BLaER1 treated with 17β-estradiol and CSF1 and Interleukin-3, amounts not matched to agents 10 nM and 100 nM (cell line): ENCODE measurements at regions not wholly inside any gene's neighbourhood (a gene's known extent, or its start where the extent isn't known, plus 50 kb on each side); places are given as distances from the start of the nearest gene placed in this dataset.
"Not testable (repeated sequence)": the region's sequence is repeated elsewhere in the genome, so short reads cannot be mapped to it uniquely, and the experiment has no call there.

ENCODE experiments used
- H3K27ac ChIP-seq, 11 experiments: shearing (Covaris generic); formaldehyde crosslinking; 2 replicates each; pipeline ENCODE4 v1.8.1; 2022
- H3K27me3 ChIP-seq, 11 experiments: shearing (Covaris generic); formaldehyde crosslinking; 2 replicates each; pipeline ENCODE4 v1.8.1; 2022
- H3K36me3 ChIP-seq, 11 experiments: shearing (Covaris generic); formaldehyde crosslinking; 2 replicates each; pipeline ENCODE4 v1.8.1; 2022
- H3K4me1 ChIP-seq, 10 experiments: shearing (Covaris generic); formaldehyde crosslinking; 2 replicates each; pipeline ENCODE4 v1.8.1; 2022
- H3K4me2 ChIP-seq, 11 experiments: shearing (Covaris generic); formaldehyde crosslinking; 2 replicates each; pipeline ENCODE4 v1.8.1; 2022
- H3K4me3 ChIP-seq, 10 experiments: shearing (Covaris generic); formaldehyde crosslinking; 2 replicates each; pipeline ENCODE4 v1.8.1; 2022
- H3K9ac ChIP-seq, 11 experiments: shearing (Covaris generic); formaldehyde crosslinking; 2 replicates each; pipeline ENCODE4 v1.8.1; 2022
- H3K9me3 ChIP-seq, 11 experiments: shearing (Covaris generic); formaldehyde crosslinking; replicated peaks in 1 of 11; 2 replicates each; pipeline ENCODE4 v1.8.1; 2022
- H4K20me1 ChIP-seq, 11 experiments: shearing (Covaris generic); formaldehyde crosslinking; 2 replicates each; pipeline ENCODE4 v1.8.1; 2022
- Cebpa-rat ChIP-seq, 11 experiments: shearing (Covaris generic); IDR thresholded peaks; 2 replicates each; pipeline ENCODE4 v1.8.1; 2022

GRCh38 chr5:91293131-91293530 lies 90.0 kb downstream of the ARRDC3 start:
- Histone ChIP-seq H3K4me1 (peaks cover 9 to 28% (median 17%) of the 10 kb centered on the region in 10 experiments), H3K36me3 (peaks cover 0 to under 1% (median 0%) of the 10 kb centered on the region in 11 experiments; a peak in 2 of 22 replicates), H3K27me3 (no peaks in the 10 kb centered on the region), H4K20me1 (no peaks in the 10 kb centered on the region), H3K27ac (peak overlapping the region in 8 of 11 experiments; percentile 60 to 81 (median 70); a peak in 15 of 22 replicates), H3K9me3 (no peaks in the 10 kb centered on the region), H3K4me2 (peak overlapping the region in 9 of 11 experiments; percentile 44 to 73 (median 66); a peak in 17 of 22 replicates), H3K9ac (peak overlapping the region in 7 of 11 experiments; percentile 23 to 68 (median 55); a peak in 10 of 22 replicates), H3K4me3 (no peak overlapping the region)
- peak in 6 of 11 experiments; percentile 45 to 87 (median 62); a peak in 8 of 22 replicates for TF ChIP-seq Cebpa-rat (IDR thresholded peaks at IDR 0.05)

GRCh38 chr5:91291628-91292569 lies 91.2 kb downstream of the ARRDC3 start:
- H4K20me1 ChIP-seq = no peaks in the 10 kb centered on the region
- no peak for TF ChIP-seq Cebpa-rat (IDR thresholded peaks at IDR 0.05)
- peak overlapping the region in 3 of 11 experiments; percentile 34 to 73 (median 47); a peak in 4 of 22 replicates for H3K4me2 ChIP-seq
- H3K27ac ChIP-seq = peak overlapping the region in 7 of 11 experiments; percentile 6 to 81 (median 50); a peak in 11 of 22 replicates
- H3K36me3 ChIP-seq = peaks cover 0 to 11% (median 0%) of the 10 kb centered on the region in 11 experiments; a peak in 3 of 22 replicates
- peaks cover 9 to 28% (median 17%) of the 10 kb centered on the region in 10 experiments for H3K4me1 ChIP-seq
- no peaks in the 10 kb centered on the region for H3K27me3 ChIP-seq
- H3K4me3 ChIP-seq = no peak overlapping the region
- H3K9me3 ChIP-seq = peaks cover 0 to 7% (median 0%) of the 10 kb centered on the region in 11 experiments; a peak in 3 of 22 replicates
- no peak overlapping the region for H3K9ac ChIP-seq

GRCh38 chr5:91288118-91288916 lies 94.8 kb downstream of the ARRDC3 start:
- H4K20me1 ChIP-seq = no peaks in the 10 kb centered on the region
- peaks cover 0 to 21% (median 0%) of the 10 kb centered on the region in 11 experiments; a peak in 4 of 22 replicates for H3K36me3 ChIP-seq
- no peaks in the 10 kb centered on the region for H3K27me3 ChIP-seq
- H3K27ac ChIP-seq = no peak overlapping the region
- H3K4me2 ChIP-seq = no peak overlapping the region
- no peak overlapping the region for H3K9ac ChIP-seq
- no peak overlapping the region for H3K4me3 ChIP-seq
- TF ChIP-seq Cebpa-rat (IDR thresholded peaks at IDR 0.05) = no peak
- H3K4me1 ChIP-seq = peaks cover 5 to 32% (median 7%) of the 10 kb centered on the region in 10 experiments; a peak in 19 of 20 replicates
- peaks cover 10 to 22% (median 18%) of the 10 kb centered on the region in 11 experiments for H3K9me3 ChIP-seq

GRCh38 chr5:91285062-91285461 lies 98.1 kb downstream of the ARRDC3 start:
- not testable (repeated sequence) for H3K27ac ChIP-seq, H4K20me1 ChIP-seq, H3K9ac ChIP-seq, H3K4me3 ChIP-seq, H3K27me3 ChIP-seq
- peaks cover 0 to 21% (median 0%) of the 10 kb centered on the region in 11 experiments; a peak in 4 of 22 replicates for H3K36me3 ChIP-seq
- peaks cover 11 to 49% (median 15%) of the 10 kb centered on the region in 10 experiments; a peak in 19 of 20 replicates for H3K4me1 ChIP-seq
- H3K4me2 ChIP-seq = peak overlapping the region in 1 of 11 experiments; percentile 89; a peak in 1 of 22 replicates
- H3K9me3 ChIP-seq = peaks cover 10 to 22% (median 18%) of the 10 kb centered on the region in 11 experiments

- peak overlapping the region in 2 of 11 experiments; percentile 60 to 94; a peak in 4 of 22 replicates for H3K27ac ChIP-seq
- H3K27me3 ChIP-seq = no peaks in the 10 kb centered on the region
- peaks cover 0 to 21% (median 0%) of the 10 kb centered on the region in 11 experiments; a peak in 4 of 22 replicates for H3K36me3 ChIP-seq
- H4K20me1 ChIP-seq = no peaks in the 10 kb centered on the region
- peak overlapping the region in 1 of 11 experiments; percentile 36; a peak in 1 of 22 replicates for H3K9ac ChIP-seq
- no peak overlapping the region for H3K4me3 ChIP-seq
- peaks cover 10 to 22% (median 18%) of the 10 kb centered on the region in 11 experiments for H3K9me3 ChIP-seq
- peaks cover 21 to 57% (median 26%) of the 10 kb centered on the region in 10 experiments; a peak in 19 of 20 replicates for H3K4me1 ChIP-seq
- peak overlapping the region in 2 of 11 experiments; percentile 85 to 89; a peak in 3 of 22 replicates for H3K4me2 ChIP-seq
- TF ChIP-seq Cebpa-rat (IDR thresholded peaks at IDR 0.05) = no peak
Measured at GRCh38 chr5:91283899-91284298, 99.2 kb downstream of the ARRDC3 start.

- H3K9ac ChIP-seq = 0 out of 22 replicates have a peak overlapping the region, but pooled peaks of 1 of the 11 experiments have one; percentile 36
- H3K27ac ChIP-seq = peak overlapping the region in 2 of 11 experiments; percentile 60 to 94; a peak in 3 of 22 replicates
Measured at GRCh38 chr5:91283326-91283725, 99.8 kb downstream of the ARRDC3 start.

GRCh38 chr5:91282210-91282609 lies 100.9 kb downstream of the ARRDC3 start:
- no peak overlapping the region for H3K4me3 ChIP-seq
- peaks cover 26 to 68% (median 29%) of the 10 kb centered on the region in 10 experiments; a peak in 19 of 20 replicates for H3K4me1 ChIP-seq
- peaks cover 10 to 20% (median 17%) of the 10 kb centered on the region in 11 experiments for H3K9me3 ChIP-seq
- H4K20me1 ChIP-seq = no peaks in the 10 kb centered on the region
- H3K27ac ChIP-seq = peak overlapping the region in 4 of 11 experiments; percentile 83 to 98 (median 95); a peak in 7 of 22 replicates
- no peak for TF ChIP-seq Cebpa-rat (IDR thresholded peaks at IDR 0.05)
- peak overlapping the region in 4 of 11 experiments; percentile 79 to 89 (median 86); a peak in 7 of 22 replicates for H3K4me2 ChIP-seq
- H3K36me3 ChIP-seq = peaks cover 0 to 11% (median 0%) of the 10 kb centered on the region in 11 experiments; a peak in 1 of 22 replicates
- no peaks in the 10 kb centered on the region for H3K27me3 ChIP-seq
- 0 out of 22 replicates have a peak overlapping the region, but pooled peaks of 1 of the 11 experiments have one; percentile 90 for H3K9ac ChIP-seq

More at GRCh38 chr5:91283326-91283725, 99.8 kb downstream of the ARRDC3 start:
- H3K27me3 ChIP-seq = no peaks in the 10 kb centered on the region
- H3K4me3 ChIP-seq = no peak overlapping the region
- peaks cover 24 to 60% (median 28%) of the 10 kb centered on the region in 10 experiments; a peak in 19 of 20 replicates for H3K4me1 ChIP-seq
- H3K9me3 ChIP-seq = peaks cover 10 to 22% (median 18%) of the 10 kb centered on the region in 11 experiments
- H4K20me1 ChIP-seq = no peaks in the 10 kb centered on the region
- peaks cover 0 to 21% (median 0%) of the 10 kb centered on the region in 11 experiments; a peak in 2 of 22 replicates for H3K36me3 ChIP-seq
- peak overlapping the region in 2 of 11 experiments; percentile 85 to 89; a peak in 4 of 22 replicates for H3K4me2 ChIP-seq
- no peak for TF ChIP-seq Cebpa-rat (IDR thresholded peaks at IDR 0.05)
